ENCODE measurements at regions not wholly inside any gene's neighbourhood (a gene's known extent, or its start where the extent isn't known, plus 50 kb on each side); places are given as distances from the start of the nearest gene placed in this dataset.
A peak's percentile ranks its signal among the peaks of the same experiment; 100 is the strongest.

- intact Hi-C loops (cut with DNase I; ENCODE audit: low total_unique reads) = no loop called here
- Histone ChIP-seq H3K4me3 (peak overlapping the region in 5 of 8 donors; percentile 21 to 62 (median 27)), H3K27me3 (replicated peaks in 1 of 7) (peaks cover 0 to 26% (median 21%) of the 10 kb centered on the region in 7 donors), H3K4me1 (peaks cover 6 to 23% (median 15%) of the 10 kb centered on the region in 6 donors), H3K27ac (no peak overlapping the region), H3K9me3 (peaks cover 0 to 4% (median 0%) of the 10 kb centered on the region in 8 donors), H3K36me3 (no peaks in the 10 kb centered on the region)
- WGBS, 5 donors = 58 to 64% (median 61%) methylated on average over 12 of the region's 12 CpGs
- peak; percentile 40 for DNase-seq
- TF ChIP-seq POLR2AphosphoS5 (IDR thresholded peaks at IDR 0.05) (no peak), CTCF (IDR thresholded peaks at IDR 0.05 in 8 of 11, conservative IDR thresholded peaks at IDR 0.05 in 3 of 11) (no peak), POLR2A (IDR thresholded peaks at IDR 0.05) (no peak)
These were observed 164.4 kb downstream of the USP12 start for GRCh38 chr13:27007166-27007565.

DNA sequence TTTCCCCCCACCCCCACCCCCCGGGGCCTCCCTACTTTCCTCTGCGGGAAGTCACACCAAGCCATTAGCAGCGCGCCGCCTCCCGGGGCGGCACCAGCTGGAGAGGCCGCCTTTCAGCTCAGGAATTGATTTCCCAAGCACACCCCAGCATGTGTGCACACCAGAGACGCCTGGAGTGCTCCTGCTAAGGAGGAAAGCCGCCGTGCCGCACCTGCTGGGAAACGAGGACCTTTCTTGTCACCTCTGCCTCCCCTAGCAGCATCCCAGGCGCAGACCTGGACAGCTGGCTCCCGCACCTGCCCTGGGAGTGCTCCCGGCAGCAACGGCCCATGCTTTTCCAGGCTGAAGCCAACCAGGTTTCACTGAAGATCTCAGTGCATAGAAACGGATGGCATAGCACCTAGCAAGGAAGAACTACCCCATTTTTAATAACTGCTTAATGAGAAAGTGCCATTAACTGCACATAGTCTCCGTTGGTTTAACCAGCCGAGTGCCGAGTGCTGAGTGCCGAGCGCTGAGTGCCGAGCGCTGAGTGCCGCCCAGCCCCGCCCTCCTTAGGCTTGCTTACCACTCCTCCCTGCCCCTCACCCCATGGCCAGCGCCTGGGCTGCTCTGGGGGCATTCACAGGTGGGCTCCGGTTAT, 165.0 kb downstream of the USP12 start:
- DNase-seq = peak; percentile 75
- Histone ChIP-seq H3K4me1 (peaks cover 6 to 26% (median 15%) of the 10 kb centered on the region in 6 donors), H3K4me3 (peak overlapping the region in 7 of 8 donors; percentile 10 to 62 (median 23)), H3K27ac (no peak overlapping the region), H3K27me3 (replicated peaks in 1 of 7) (peaks cover 0 to 26% (median 21%) of the 10 kb centered on the region in 7 donors), H3K9me3 (peaks cover 0 to 4% (median 0%) of the 10 kb centered on the region in 8 donors), H3K36me3 (no peaks in the 10 kb centered on the region)
- TF ChIP-seq CTCF (IDR thresholded peaks at IDR 0.05 in 8 of 11, conservative IDR thresholded peaks at IDR 0.05 in 3 of 11) (no peak), POLR2A (IDR thresholded peaks at IDR 0.05) (no peak), POLR2AphosphoS5 (IDR thresholded peaks at IDR 0.05) (no peak)
- 4 to 5% (median 5%) methylated on average over 15 to 29 of the region's 29 CpGs for WGBS, 5 donors
- intact Hi-C loops (cut with DNase I; ENCODE audit: low total_unique reads) = no loop called here

GRCh38 chr13:27005976-27006518, 165.6 kb downstream of the USP12 start:
- Histone ChIP-seq H3K36me3 (no peaks in the 10 kb centered on the region), H3K4me1 (peaks cover 6 to 32% (median 15%) of the 10 kb centered on the region in 6 donors), H3K9me3 (peaks cover 0 to 4% (median 0%) of the 10 kb centered on the region in 8 donors), H3K27ac (peak overlapping the region in 1 of 8 donors; percentile 12), H3K4me3 (peak overlapping the region in 4 of 8 donors; percentile 23 to 62 (median 28)), H3K27me3 (replicated peaks in 1 of 7) (peaks cover 0 to 26% (median 21%) of the 10 kb centered on the region in 7 donors)
- DNase-seq = peak; percentile 51
- intact Hi-C loops (cut with DNase I; ENCODE audit: low total_unique reads) = no loop called here
- TF ChIP-seq CTCF (IDR thresholded peaks at IDR 0.05 in 8 of 11, conservative IDR thresholded peaks at IDR 0.05 in 3 of 11) (no peak), POLR2AphosphoS5 (IDR thresholded peaks at IDR 0.05) (no peak), POLR2A (IDR thresholded peaks at IDR 0.05) (no peak)
- 77 to 96% (median 80%) methylated on average over 5 to 8 of the region's 8 CpGs for WGBS, 5 donors

- H3K27ac ChIP-seq = peak overlapping the region in 1 of 8 donors; percentile 12
These were observed 166.1 kb downstream of the USP12 start for GRCh38 chr13:27005556-27005955.

More at GRCh38 chr13:27005556-27005955, 166.1 kb downstream of the USP12 start:
- DNase-seq = peak; percentile 60
- no peak for TF ChIP-seq POLR2A (IDR thresholded peaks at IDR 0.05)
- no peak for TF ChIP-seq CTCF (IDR thresholded peaks at IDR 0.05 in 8 of 11, conservative IDR thresholded peaks at IDR 0.05 in 3 of 11)
- intact Hi-C loops (cut with DNase I; ENCODE audit: low total_unique reads) = no loop called here
- Histone ChIP-seq H3K4me1 (peaks cover 6 to 35% (median 15%) of the 10 kb centered on the region in 6 donors), H3K4me3 (no peak overlapping the region), H3K9me3 (peaks cover 0 to 4% (median 0%) of the 10 kb centered on the region in 8 donors), H3K36me3 (no peaks in the 10 kb centered on the region), H3K27me3 (replicated peaks in 1 of 7) (peaks cover 0 to 26% (median 21%) of the 10 kb centered on the region in 7 donors)
- 22 to 37% (median 25%) methylated on average over 9 of the region's 9 CpGs for WGBS, 5 donors
